ENCODE measurements at regions not wholly inside any gene's neighbourhood (a gene's known extent, or its start where the extent isn't known, plus 50 kb on each side); places are given as distances from the start of the nearest gene placed in this dataset.

GRCh38 chr11:134668796-134669195 lies 256.8 kb upstream of the B3GAT1 start:
- H3K9me3 ChIP-seq = peaks cover 0 to 6% (median 0%) of the 10 kb centered on the region in 12 donors
- H3K4me3 ChIP-seq = no peak overlapping the region
- ATAC-seq (no peak), DNase-seq (no peak)
- intact Hi-C loops (cut with DNase I) = no loop called here
- 79 to 96% (median 86%) methylated on average over 3 of the region's 3 CpGs; no CpG with 5 or more reads in 1 of the 4 donors for WGBS, 4 donors
- no peak overlapping the region for H3K27ac ChIP-seq
- H3K36me3 ChIP-seq = no peaks in the 10 kb centered on the region
- H3K27me3 ChIP-seq = peaks cover 0 to 65% (median 6%) of the 10 kb centered on the region in 9 donors
- H3K4me1 ChIP-seq = no peaks in the 10 kb centered on the region
- TF ChIP-seq POLR2A (IDR thresholded peaks at IDR 0.05) (no peak), CTCF (IDR thresholded peaks at IDR 0.05) (no peak)

- 79 to 85% (median 83%) methylated on average over 15 of the region's 15 CpGs for WGBS, 4 donors
- H3K27me3 ChIP-seq = peaks cover 0 to 65% (median 6%) of the 10 kb centered on the region in 9 donors
- H3K4me3 ChIP-seq = no peak overlapping the region
- H3K4me1 ChIP-seq = no peaks in the 10 kb centered on the region
- DNase-seq (no peak), ATAC-seq (no peak)
- intact Hi-C loops (cut with DNase I) = no loop called here
- TF ChIP-seq CTCF (IDR thresholded peaks at IDR 0.05) (no peak), POLR2A (IDR thresholded peaks at IDR 0.05) (no peak)
- H3K27ac ChIP-seq = no peak overlapping the region
- H3K9me3 ChIP-seq = no peaks in the 10 kb centered on the region
- no peaks in the 10 kb centered on the region for H3K36me3 ChIP-seq
Observed at GRCh38 chr11:134668076-134668475, 256.0 kb upstream of the B3GAT1 start.

- Histone ChIP-seq H3K36me3 (no peaks in the 10 kb centered on the region), H3K27ac (no peak overlapping the region), H3K27me3 (peaks cover 0 to 65% (median 6%) of the 10 kb centered on the region in 9 donors), H3K9me3 (no peaks in the 10 kb centered on the region), H3K4me3 (no peak overlapping the region), H3K4me1 (no peaks in the 10 kb centered on the region)
- DNase-seq (no peak), ATAC-seq (no peak)
- TF ChIP-seq POLR2A (IDR thresholded peaks at IDR 0.05) (no peak), CTCF (IDR thresholded peaks at IDR 0.05) (no peak)
- WGBS, 4 donors = 49 to 70% (median 62%) methylated on average over 8 to 9 of the region's 9 CpGs
- intact Hi-C loops (cut with DNase I) = no loop called here
Observed at GRCh38 chr11:134667505-134667904, 255.5 kb upstream of the B3GAT1 start.

- intact Hi-C loops (cut with DNase I) = no loop called here
- Histone ChIP-seq H3K27ac (no peak overlapping the region), H3K9me3 (no peaks in the 10 kb centered on the region), H3K4me1 (no peaks in the 10 kb centered on the region), H3K27me3 (peaks cover 0 to 65% (median 6%) of the 10 kb centered on the region in 9 donors), H3K36me3 (no peaks in the 10 kb centered on the region), H3K4me3 (no peak overlapping the region)
- no peak for TF ChIP-seq POLR2A (IDR thresholded peaks at IDR 0.05)
- no peak for TF ChIP-seq CTCF (IDR thresholded peaks at IDR 0.05)
- WGBS, 4 donors = 62 to 70% (median 66%) methylated on average over 4 of the region's 4 CpGs
- DNase-seq = no peak
- ATAC-seq = no peak
Observed at GRCh38 chr11:134667175-134667500, 255.1 kb upstream of the B3GAT1 start.

All from heart left ventricle (tissue), 16 donors.